Stimulated activated CD8-positive, alpha-beta memory T cell treated with anti-CD3 and anti-CD28 coated beads, Interleukin-7, amount 100 ng/mL, for 48 hours (primary cell): ENCODE measurements at regions not wholly inside any gene's neighbourhood (a gene's known extent, or its start where the extent isn't known, plus 50 kb on each side); places are given as distances from the start of the nearest gene placed in this dataset.
"Not testable (repeated sequence)": the region's sequence is repeated elsewhere in the genome, so short reads cannot be mapped to it uniquely, and the experiment has no call there.

Source experiments
- DNase-seq, 2 donors: peaks; one replicate each; pipeline ENCODE4 v3.0.0-alpha.2; 2020; ENCODE audit warnings: low read depth in 1 of 2; ENCODE audit errors: extremely low read depth in 1 of 2

DNA sequence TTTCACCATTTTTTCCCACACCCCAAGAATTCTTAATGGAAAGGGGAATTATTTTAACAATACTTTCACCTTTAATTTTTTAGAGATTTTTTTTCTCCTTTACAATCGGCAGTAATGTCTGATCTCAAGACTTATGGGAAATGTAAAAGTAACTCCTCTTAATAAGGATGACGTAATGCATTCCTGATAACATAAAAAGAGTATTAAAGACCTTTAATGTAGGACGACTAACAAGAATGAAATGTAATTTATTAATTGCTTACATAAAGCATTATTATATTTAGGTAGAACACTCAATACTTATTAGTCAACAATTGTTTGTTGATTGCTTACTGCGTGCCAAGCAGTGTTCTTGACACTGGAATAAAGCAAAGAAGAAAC lies 416.8 kb upstream of the NAALADL2 start:
- DNase-seq = no peak

DNA sequence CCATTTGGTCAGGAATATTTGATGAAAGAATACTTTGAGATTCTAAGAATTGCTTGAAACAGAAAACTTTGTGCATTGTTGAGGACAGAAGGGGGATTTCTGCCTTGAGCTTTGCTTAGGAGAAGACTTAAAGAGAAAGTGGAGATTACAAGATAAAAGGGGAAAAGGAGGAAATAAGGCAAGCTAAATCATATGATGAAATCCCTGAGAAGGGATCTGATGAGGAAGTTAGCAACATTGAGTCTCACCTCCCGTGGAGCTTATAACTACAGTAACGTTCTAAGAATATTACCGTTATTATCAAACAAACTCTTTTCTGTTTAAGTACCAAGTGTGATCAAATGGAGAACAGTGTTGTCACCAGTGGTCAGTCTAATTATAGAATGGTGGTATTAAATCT lies 414.7 kb upstream of the NAALADL2 start:
- DNase-seq = no peak

GRCh38 chr3:174457758-174458157 lies 401.4 kb upstream of the NAALADL2 start:
- DNase-seq = no peak

- DNase-seq = no peak
Measured at GRCh38 chr3:174460831-174461230, 398.3 kb upstream of the NAALADL2 start.

GRCh38 chr3:174462916-174463315 lies 396.2 kb upstream of the NAALADL2 start:
- no peak for DNase-seq

GRCh38 chr3:174465177-174465576 lies 394.0 kb upstream of the NAALADL2 start:
- no peak for DNase-seq

DNA sequence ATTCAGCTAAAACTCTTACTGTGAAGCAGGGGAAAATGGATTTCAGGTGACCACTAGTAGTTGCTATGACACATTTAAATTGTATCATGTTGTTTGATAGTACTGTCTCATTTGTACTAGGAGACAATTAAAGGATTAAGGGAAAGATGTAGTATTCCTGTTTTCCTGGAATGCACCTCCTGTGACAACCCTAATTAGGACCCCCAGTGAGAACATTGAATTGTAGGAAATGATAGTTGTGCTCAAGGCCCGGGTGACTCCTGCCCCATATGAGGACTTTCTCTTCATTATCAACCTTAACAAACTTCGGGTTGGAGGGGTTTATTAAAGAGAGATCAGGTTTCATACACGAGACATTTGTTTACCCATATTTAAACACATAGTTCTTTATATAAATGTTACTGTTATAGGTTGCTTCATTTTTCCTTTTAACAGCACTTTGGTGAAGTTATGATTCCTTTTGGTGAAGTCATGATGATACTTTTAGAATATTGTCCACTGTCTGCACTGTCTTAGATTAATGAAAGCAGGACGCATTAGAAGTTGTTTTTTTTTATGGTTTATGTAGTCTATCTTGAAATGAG lies 392.6 kb upstream of the NAALADL2 start:
- DNase-seq = no peak

- no peak for DNase-seq
Measured at GRCh38 chr3:174477491-174477890, 381.6 kb upstream of the NAALADL2 start.

DNA sequence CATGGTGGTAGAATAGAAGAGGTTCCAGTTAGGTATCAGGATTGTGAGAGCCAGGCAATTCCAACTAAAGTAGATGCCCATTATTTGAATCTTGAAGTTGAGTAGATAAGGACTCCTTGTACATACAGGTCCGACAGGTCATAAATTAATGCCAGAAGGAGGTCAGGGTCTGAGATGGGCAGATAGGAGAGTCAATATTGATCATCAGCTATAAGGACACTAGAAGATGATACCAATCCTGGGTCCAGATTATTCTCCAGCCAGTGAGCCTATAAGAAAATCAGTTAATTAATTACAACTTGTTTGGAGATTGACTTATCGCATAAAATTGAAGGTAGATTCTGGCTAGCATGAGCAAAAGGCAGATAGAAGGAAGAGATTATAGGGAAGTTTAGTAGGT lies 378.4 kb upstream of the NAALADL2 start:
- no peak for DNase-seq

- no peak for DNase-seq
Measured at GRCh38 chr3:174482541-174482940, 376.6 kb upstream of the NAALADL2 start.

DNA sequence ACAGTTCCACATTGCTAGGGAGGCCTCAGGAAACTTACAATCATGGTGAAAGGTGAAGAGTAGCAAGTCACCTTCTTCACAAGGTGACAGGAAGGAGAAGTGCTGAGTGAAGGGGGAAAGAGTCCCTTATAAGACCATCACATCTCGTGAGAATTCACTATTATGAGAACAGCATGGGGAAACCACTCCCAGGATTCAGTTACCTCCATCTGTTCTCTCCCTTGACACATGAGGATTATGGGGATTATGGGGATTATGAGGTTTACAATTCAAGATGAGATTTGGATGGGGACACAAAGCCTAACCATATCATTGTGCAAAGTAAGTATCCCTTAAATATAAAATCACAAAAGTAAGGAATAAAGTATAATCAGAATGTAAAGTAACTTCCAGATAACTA lies 375.9 kb upstream of the NAALADL2 start:
- DNase-seq = no peak

DNA sequence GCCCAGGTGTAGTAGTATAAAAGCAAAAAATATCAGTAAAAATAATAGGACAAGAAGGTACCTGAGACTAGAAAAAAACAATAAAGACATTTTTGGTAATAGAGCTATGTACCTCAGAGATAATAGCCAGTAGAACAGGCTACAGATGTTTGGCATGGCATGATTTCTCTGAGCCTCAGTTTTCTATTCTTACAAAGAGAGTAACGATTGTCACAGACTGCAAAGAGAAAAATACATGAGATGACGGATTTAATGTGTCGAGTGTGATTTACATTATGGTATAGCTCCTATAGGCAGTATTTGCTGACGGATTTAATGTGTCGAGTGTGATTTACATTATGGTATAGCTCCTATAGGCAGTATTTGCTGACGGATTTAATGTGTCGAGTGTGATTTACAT lies 375.3 kb upstream of the NAALADL2 start:
- DNase-seq = not testable (repeated sequence)

- no peak for DNase-seq
Measured at GRCh38 chr3:174488527-174488926, 370.6 kb upstream of the NAALADL2 start.

DNA sequence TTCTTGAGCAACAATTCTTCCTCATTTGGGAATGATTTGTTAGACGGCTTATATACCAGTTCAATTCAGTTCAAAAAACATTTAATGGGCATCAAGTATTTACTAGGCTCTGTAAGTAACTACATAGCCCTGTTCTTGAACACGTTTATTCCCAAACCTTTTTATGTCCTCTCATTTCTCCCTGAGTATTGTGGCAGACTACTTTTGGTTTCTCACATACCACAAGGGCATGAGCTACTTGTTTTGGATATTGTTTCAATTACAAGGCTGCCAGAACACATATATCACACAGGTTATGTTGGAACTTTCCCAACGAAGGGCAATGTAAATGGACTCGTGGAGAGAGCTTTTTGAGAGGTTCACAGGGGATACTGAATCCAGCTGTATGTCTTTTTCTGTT lies 363.8 kb upstream of the NAALADL2 start:
- no peak for DNase-seq

GRCh38 chr3:174495928-174496327 lies 363.2 kb upstream of the NAALADL2 start:
- DNase-seq = no peak

- DNase-seq = no peak
Measured at GRCh38 chr3:174498638-174499037, 360.5 kb upstream of the NAALADL2 start.

- DNase-seq = no peak
Measured at GRCh38 chr3:174505266-174505665, 353.9 kb upstream of the NAALADL2 start.

DNA sequence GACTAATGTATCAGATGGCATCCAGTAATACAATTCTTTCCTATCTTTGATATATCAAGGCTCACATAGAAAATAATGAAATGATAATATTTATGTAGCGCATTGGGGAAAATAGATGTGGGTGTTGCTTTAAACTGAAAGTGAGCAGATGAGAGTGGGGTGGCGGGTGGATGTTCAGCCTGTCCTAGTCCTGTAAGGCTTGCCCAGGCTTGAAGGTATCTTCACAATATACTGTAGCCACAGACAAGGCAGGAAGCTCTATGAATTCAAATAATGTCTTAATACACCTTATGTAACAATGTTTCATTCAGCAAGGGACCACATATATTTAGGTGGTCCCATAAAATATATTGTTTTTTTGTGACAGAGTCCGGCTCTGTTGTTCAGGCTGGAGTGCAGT lies 334.9 kb upstream of the NAALADL2 start:
- DNase-seq = no peak

DNA sequence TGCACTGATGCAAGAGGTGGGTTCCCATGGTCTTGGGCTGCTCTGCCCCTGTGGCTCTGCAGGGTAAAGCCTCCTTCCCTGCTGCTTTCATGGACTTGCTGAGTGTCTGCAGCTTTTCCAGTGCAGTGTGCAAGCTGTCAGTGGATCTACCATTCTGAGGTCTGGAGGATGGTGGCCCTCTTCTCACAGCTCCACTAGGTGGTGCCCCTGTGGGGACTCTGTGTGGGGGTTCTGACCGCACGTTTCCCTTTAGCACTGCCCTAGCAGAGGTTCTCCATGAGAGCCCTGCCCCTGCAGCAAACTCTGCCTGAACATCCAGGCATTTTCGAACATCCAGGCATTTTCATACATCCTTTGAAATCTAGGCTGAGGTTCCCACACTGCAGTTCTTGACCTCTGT lies 329.8 kb upstream of the NAALADL2 start:
- DNase-seq = no peak

DNA sequence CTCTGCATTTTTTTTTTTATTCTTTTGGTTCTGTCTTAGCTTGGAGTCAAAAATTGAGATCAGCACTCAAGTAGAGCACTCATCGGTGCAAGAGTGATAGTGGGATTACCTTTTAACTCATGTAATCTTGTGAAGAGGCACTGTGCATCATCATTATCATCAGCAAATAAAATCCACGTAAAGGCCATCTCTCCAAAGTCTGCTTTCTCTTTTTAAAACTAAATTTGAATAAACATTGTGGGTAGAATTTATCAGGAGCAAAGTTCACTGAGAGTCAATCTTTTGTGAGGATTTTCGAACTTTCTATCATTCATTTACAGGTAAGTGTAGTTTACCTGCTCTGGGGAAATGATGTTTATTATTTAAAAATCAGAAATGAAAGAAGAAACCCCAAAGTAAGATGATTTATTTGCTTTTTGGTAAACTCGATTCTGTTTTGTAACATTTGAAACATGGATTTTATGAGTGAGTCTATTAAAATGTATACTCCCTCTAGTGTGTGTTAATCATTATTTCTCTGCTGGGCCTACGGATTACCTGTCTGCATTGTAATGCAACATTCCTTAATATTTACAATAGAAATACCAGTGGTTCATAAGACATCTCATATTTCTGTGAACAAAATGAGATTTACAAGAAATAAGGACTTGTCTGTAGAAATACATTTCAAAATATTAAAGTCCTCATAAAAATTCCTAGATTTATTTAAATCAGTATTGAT lies 327.7 kb upstream of the NAALADL2 start:
- no peak for DNase-seq

GRCh38 chr3:174532216-174532615 lies 326.9 kb upstream of the NAALADL2 start:
- no peak for DNase-seq

DNA sequence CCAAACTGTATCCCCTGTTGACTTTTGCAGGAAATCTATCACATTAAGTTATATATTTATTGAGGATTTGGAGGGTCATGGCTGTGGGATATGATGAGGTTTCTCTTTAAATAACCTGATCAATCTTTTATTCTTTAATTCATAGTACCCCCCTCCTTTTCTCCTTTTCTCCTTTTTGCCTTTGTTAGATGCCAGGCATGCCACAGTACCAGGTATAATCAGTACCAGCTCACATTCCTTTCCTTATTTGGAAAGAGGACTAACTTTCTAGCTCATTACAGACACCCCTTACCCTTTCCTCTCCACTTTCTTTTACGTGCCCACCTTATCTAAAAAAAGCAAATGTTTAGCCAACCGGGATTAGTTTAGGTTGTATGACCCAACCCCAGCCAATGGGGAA lies 326.4 kb upstream of the NAALADL2 start:
- DNase-seq = no peak

GRCh38 chr3:174533286-174533685 lies 325.8 kb upstream of the NAALADL2 start:
- no peak for DNase-seq
